ENCODE measurements at regions not wholly inside any gene's neighbourhood (a gene's known extent, or its start where the extent isn't known, plus 50 kb on each side); places are given as distances from the start of the nearest gene placed in this dataset.
"Not testable (repeated sequence)": the region's sequence is repeated elsewhere in the genome, so short reads cannot be mapped to it uniquely, and the experiment has no call there.

DNA sequence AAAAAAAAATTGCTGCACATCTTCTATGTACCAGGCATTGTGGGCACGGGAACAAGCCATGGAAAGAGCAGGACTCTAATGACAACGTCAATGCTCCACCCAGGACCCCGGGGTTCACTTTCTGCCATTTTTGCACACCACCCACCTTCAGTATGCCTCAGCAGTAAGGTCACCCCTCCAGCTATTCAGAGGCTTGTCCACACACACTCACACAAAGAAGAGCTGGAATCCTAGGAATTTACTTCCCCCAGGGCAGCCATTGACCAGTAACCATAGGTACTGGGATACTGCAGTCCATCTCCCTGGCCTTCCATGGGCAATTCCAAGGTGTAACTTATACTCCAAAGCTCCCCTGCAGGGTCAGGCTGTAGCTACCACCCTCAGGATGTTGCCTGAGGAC, 170.8 kb downstream of the SUCLG1 start:
- DNase-seq (ENCODE audit: low read depth), result no peak

DNA sequence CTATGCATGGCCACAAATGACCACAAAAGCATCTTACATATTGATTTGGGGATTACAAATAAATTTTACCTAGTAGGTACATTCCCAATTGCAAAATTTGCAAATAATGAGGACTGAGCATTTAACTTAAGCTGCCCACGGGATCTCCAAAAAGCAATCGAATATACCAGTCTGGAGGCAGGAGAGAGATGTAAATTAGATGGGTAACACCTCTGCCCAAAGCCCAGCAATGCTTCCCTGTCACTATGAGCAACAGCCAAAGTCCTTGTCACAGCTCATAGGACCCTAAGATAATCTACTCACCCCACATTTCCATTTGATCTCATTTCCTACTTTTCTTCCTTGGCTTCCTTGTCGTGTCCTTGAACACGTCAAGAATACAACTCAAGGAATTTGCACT, 172.2 kb downstream of the SUCLG1 start:
- DNase-seq (ENCODE audit: low read depth), result no peak

DNA sequence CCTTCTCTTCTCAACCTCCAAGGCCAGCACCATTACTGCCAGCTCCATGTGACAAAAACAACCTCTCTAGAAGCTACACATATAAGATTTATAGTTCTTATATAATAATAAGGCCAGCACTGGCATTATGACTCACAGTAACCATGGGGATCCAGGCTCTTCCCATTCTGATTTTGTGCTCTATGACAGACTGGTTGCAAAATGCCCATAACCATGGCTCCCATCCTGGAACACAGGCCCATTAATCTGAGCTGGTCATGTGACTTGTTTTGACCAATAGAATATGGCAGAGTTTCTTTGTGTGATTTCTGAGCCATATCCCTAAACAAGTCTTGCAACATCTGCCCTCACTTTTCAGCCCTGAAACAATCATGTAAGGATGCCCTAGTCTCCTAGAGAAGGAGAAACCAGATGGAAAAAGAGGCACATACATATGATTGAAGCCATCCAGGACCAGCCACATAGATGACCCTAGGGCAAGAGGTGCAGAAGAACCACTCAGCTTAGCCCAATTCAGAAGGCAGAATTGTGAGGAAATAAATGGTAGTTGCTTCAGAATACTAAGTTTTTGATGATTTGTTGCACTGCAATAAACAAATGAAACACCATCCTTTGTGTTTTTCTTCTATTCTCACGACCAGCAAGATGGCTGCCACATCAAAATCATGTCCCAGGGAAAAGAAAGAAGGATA, 173.9 kb downstream of the SUCLG1 start:
- DNase-seq (ENCODE audit: low read depth), result peak; percentile 9

DNA sequence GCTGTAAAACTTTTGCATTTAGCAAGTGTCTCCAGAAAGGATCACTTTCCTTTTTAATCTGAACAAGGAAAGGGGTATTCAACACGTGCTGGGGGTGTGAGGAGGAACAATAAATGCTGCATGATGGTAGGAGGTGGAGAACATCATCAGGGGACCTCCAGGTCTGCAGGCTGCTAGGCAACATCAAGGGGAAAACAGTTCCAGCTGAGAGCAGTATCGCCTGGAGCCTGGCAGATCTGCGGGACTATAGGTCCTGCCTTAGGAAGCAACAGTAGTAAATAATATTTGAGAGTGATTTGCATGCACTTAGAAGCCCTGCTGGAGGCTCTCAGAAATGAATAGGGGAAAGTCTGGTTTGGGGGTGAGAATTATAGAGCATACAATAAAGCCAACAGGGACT, 175.6 kb downstream of the SUCLG1 start:
- no peak for DNase-seq (ENCODE audit: low read depth)

DNA sequence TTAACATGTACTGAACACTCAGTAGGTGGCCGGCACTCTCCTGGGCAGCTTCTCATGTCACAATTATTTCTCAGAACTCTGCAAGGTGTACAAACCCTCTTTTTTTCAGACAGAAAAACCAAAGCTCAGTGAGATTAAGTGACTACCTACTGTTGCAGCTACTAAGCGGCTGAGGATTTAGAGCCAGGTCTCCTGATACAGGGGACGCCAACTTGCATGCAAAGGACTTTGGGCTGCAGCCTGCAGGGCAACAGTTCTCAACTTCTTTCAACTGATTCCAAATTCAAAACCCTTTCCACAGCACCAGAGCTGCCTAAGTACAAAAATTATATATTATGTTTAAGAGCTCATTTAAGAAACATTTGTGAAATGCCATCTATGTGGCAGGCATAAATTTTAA, 177.6 kb downstream of the SUCLG1 start:
- no peak for DNase-seq (ENCODE audit: low read depth)

DNA sequence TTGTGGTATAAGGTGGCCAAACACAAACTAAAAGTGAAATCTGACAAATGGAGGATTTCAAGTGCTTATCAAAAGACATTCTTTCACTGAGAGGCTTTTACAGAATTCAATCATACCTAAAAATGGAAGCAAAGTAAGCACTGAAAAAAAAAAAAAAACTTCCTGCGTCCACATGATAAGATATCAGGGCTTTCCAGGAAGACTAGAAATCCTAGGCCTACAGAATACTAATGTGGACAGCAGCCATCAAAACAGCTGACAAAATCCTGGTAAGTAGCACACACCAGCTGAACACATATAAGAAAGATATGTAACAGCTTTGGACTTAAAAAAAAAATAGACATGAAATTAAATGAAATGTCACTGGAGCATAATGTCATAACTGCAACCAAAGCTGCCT, 178.2 kb downstream of the SUCLG1 start:
- no peak for DNase-seq (ENCODE audit: low read depth)

DNA sequence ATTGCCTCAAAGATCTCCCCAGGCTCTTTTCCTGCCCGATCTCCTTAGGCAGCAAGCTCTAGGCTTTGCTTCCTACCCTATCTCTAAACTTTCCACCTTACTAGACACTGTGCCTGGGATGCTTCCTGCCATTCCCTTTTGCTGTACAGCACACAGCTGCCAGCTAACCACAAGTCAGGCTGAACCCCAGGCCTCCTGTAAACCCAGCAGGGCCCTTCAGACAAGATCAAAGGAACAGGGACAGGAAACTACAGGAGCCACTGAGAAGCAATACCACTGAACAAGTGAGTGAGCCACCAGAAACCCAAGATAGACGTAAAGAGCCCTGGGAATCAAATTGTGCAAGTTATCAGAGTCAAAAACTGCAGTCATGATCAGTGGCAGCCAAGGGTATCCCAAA, 180.7 kb downstream of the SUCLG1 start:
- no peak for DNase-seq (ENCODE audit: low read depth)

DNA sequence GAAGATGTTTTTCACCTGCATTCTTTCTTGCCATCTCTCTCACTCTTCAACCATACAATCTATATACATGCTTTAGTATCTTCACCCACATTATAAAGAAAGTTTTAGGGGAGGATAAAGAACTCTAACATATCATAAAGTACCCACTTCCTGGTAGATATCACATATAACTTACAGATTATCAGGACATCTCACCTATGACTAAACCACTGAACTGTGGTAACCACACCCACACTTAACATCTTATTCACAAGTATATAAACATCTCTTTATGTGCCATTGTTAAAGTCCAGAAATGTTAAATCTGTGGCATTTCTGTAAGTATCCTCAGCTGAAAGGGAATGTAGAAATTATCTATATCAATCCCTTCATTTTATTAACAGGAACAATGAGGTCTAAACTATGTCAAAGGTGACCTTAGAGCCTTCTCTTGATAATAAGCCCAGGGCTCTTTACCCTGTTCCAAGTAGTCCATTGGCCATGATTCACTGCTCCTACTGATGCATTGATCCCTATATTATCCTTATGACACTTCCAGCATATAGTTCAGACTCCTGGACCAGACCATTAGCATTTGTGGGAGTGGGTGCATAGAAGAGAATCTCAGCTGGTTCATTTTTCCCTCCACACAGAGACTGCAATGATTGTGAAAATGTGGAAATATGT, 182.4 kb downstream of the SUCLG1 start:
- no peak for DNase-seq (ENCODE audit: low read depth)

DNA sequence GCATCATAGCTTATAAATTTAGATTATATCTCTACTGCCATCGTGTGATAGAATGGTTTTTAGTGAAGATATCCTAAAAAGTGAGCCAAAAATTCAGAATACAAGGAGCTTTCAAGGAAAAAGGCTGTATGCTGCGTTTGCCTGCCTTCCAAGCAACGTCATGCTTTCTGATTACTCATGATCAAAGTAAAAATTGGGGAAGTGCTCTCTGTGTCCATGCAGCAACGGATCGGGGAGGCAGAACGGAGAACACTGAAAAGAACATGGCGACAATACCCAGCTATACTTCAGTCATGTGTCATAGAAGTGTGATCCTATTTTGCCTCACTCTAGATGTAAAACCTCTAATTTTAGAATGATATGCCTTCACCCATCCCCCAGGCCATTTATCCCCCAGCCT, 185.7 kb downstream of the SUCLG1 start:
- DNase-seq (ENCODE audit: low read depth), result no peak

DNA sequence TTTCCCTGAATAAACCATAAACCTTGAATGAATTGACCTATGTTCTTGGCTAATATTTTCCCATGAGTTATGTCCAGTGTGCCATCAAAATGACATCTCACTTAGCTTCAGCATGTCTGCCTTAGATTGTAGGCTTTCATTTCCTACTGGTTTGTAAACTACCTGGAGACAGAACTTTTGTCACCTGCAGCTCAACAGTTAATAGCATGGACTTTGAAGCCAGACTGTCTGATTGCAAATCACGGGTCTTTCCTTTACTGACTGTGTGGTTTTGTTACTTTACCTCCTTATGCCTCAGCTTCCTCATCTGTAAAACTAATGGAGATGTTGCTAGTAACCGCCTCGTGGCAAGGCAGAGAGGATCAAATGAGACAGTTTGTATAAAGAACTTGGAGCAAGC, 187.1 kb downstream of the SUCLG1 start:
- DNase-seq (ENCODE audit: low read depth), result no peak

DNA sequence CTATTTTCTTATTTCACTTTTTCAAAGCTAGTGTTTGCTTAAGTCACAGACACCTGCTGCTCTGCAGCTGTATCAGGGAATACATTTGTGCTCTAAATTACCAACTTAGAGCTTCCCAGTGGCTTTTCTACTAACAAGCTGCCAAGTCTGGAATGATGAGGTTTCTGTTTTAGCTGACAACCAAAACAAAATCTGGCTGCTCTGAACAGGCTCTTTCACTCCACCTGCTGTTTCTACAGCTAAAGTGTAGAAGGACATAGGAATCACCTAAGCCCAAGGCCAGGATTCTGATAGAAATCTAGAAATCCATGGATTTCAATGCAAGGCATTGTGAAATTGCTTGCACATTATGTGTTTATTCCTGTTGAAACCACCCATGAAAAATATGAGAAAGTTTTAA, 201.2 kb downstream of the SUCLG1 start:
- DNase-seq (ENCODE audit: low read depth), result no peak

DNA sequence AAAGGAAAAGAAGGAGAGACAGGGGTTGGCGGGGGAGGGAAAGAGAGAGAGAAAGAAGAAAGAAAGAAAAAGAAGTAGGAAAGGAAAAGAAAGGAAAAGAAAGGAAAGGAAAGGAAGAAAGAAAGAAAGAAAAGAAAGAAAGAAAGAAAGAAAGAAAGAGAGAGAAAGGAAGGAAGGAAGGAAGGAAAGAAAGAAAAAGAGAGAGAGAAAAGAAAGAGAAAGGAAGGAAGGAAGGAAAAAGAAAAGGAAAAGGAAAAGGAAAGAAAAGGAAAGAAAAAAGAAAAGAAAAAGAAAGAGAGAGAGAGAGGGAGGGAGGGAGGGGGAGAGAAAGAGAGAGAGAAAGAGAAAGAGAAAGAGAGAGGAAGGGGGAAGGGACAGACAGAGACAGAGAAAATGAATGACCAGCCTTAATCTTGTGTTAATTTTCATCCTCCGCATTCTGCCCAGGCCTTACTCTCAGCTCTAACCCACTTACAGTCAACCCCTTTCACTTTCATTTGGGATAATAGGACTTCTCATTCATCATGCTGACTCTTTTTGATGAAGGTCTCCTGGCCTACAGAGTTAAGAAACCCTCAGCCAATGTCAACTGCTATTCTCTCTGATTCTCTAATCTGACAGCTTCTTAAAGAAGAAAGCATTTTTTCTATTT, 207.3 kb downstream of the SUCLG1 start:
- DNase-seq (ENCODE audit: low read depth), result no peak

DNA sequence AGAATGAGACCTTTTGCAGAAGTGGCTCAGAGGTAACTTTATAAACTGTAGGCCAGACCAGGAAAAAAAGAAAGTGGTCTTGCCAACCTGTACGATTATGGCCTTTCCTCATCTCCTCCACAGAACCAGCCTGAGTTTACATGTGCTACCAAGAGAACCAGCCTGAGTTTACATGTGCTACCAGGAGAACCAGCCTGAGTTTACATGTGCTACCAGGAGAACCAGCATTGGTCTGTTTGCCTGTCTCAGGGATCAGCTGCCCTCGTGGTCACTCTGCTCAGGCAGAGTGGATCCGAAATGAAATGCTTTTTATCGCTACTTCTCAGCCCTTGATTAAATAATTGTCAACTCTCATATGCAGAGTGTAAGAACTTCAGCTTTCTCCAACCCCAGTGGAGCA, 209.9 kb downstream of the SUCLG1 start:
- no peak for DNase-seq (ENCODE audit: low read depth)

DNA sequence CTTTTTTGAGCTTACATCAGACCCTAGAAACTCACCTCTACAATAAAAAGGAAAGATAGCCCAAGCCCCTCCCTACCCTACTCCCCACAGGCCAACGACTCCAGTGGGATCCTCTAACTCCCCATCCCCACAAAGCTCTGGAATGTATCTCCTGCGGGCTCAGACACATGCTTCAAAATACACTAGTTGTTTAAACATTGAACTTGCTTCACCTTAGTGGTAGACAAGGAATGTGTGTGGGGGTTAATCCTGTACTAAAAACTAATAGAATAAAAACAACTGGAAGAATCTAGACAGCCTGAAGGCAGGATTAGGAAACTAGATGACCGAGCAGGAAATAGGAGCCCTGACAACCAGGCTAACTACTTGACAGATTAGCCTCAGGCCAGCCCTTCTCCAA, 211.5 kb downstream of the SUCLG1 start:
- no peak for DNase-seq (ENCODE audit: low read depth)

DNA sequence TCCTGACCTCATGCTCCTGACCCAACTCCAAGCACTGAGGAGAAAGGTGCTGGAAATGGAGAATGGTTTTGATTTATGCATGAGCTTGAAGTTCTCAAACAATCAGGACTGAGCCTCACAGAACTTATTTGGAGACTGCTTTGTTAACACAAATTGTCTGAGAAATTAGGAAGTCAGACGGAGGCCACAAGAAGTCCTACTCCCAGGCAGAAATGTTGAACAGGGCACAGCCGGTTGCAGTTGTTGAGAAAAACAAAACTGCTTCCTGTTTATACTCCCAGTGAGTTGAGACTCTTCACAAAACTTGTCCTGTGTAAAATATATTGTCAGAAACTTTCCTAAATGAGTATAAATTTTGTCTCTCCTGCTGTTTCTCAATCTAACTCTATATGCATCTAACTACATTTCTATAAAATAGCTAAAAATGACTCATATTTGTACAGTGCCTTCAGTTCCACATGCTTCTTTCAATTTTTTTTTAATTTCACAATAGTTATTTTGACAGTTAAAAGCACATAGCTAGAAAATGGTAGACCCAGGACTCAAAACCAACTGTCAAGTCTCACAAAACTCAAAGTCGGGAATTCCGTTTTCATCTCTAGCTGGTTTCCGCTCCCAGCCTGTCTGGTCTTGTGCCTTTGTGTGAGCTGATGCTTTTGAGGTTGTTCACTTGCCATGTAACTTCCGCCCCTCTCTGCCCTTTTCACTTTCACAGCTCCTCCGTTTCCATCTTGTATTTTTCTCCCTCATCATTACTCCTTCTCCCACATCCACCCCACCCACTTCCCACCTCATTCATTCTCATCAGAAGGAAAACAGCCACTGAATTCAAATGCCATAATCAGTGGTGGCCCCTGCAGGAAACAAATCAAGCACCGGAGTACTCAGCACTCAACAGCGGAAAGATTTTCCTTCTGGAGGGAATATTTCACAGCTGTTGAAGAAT, 215.0 kb downstream of the SUCLG1 start:
- DNase-seq (ENCODE audit: low read depth), result no peak

DNA sequence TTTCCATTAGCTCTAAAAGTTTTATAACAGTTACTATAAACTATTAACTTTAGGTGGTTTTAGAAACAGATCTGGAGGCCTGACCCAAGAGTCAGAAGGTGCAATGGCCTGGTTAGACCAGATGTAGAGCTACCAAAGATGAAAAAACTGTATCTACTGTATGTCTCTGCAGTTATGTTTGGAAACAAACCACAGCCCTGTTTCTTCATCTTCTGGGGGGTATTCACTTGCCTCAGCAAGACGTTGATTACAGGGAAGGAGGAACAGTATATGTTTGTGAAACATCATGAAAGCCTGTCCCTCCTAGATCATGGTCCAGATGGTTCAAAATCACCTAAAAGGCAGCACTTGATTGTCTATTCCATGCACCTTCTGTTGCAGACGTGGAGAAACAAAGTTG, 220.2 kb downstream of the SUCLG1 start:
- DNase-seq (ENCODE audit: low read depth), result no peak

DNA sequence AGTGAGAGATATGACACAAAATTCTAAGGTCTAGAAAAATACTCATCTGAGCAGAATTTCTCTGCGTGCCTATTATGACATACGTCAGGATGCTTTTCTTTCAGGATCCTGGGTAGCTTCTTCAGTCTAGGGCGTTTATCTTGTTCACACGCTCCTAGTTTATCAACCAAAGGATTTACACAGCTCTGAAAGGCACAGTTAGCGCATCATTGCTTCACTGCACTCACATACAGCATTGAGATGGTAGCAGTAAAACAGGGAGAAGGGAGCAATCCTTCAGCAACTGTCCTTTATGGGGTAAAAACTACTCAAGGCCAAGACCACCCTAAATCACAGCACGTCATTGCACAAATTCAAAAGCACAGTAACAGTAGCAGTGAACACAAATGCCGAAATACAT, 222.8 kb downstream of the SUCLG1 start:
- DNase-seq (ENCODE audit: low read depth), result no peak

DNA sequence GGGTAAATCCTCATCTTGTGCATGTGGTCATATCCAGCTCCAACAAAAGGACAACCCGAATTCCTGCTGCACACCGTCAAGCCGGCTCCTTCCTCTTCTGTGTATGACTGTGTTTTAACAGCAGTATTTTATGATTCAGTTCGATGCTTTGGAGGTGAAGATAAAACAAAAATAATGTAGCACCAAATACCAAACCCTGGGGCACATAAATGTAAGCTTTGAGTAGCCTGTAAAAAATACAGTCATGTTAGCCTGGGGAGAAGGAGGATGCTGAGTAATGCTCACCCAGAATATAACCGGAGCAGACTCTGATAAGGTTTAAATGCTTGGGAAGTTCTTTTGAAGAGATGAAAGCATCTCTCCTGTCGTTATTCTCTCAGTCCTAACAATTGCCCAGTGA, 225.0 kb downstream of the SUCLG1 start:
- no peak for DNase-seq (ENCODE audit: low read depth)

DNA sequence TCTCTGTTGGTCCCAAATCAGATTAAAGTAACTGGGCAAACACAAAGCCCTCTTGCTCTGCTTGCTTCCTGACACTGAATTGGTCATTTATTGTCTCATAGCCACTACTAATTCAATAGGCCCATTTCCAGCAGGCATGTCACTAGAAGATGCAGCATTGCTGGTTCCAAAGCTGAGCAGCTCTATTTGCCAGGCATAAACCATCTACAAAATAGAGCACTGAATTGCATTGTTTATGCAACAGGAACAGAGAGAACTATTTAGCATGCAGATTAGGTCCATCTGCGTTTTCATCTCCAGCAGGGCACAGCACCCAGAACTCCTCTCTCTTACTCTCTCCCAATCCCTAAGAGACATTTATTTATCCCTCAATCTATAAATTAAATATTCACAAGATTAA, 227.6 kb downstream of the SUCLG1 start:
- no peak for DNase-seq (ENCODE audit: low read depth)

DNA sequence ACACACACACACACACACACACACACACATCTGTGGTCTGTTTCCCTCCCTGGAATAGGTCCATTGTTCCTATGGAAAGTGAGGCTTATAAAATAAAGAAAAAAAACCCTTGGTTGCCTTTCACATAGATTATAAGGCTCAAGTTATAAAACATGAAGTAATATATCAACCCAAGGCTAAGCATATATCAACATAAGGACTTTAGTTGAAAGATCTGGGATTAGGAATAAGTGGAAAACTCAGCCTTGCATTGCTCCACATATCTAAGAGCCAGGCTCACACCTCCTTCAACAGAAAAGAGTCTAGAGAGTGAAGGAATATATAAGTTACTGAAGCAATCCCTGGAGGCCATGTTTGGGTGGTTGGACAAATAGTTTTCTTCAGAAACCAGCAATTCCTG, 235.0 kb downstream of the SUCLG1 start:
- no peak for DNase-seq (ENCODE audit: low read depth)

DNA sequence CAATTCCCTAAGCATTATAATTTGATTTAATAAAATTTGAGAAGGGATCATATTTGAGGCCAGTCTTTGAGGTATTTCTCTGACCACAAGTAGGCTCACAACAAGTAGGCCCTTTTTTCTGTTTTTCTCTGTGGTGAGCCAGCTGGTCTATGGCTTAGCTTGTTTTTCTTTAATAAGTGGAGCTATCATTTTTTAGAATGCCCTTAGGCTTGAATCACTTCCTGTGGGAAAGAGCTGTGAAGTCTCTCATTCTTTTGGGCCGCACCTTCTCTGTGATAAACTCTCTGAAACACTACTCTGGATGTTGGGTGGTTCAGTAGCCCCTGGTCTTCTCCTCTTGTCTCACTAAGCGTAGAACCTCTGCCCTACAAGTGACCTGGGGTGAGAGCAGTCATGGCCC, 235.9 kb downstream of the SUCLG1 start:
- DNase-seq (ENCODE audit: low read depth), result peak; percentile 4

DNA sequence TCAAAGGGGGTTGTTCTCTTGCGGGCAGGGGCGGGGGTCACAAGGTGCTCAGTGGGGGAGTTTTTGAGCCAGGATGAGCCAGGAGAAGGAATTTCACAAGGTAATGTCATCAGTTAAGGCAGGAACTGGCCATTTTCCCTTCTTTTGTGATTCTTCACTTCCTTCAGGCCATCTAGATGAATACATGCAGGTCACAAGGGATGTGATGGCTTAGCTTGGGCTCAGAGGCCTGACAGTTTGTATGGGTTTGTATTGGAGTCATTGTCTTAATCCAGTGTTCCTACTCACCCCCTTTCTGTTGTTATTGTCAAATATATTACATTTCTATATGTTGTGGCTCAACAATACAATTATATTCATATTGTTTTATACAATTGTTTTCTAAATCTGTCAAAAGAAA, 238.0 kb downstream of the SUCLG1 start:
- not testable (repeated sequence) for DNase-seq (ENCODE audit: low read depth)

DNA sequence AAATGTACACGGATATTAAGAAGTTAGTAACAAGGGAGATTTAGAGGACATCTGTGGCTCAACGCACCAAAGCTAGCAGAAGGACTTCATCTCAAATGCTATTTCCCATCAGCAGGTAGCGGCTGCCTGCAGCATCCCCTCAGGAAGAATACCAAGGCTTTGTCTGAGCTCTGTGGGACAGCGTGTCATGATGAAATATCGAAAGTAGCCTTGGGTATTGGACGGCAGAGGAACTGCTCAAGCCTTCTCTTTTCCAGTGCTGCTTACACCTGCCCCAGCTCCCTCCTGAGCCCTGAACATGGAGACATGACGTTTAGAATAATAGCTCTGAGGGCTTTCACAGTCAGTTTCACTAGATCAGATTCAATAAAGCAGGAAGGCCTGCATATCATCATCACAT, 241.6 kb downstream of the SUCLG1 start:
- no peak for DNase-seq (ENCODE audit: low read depth)
